Natural killer cell (primary cell): ENCODE measurements at regions not wholly inside any gene's neighbourhood (a gene's known extent, or its start where the extent isn't known, plus 50 kb on each side); places are given as distances from the start of the nearest gene placed in this dataset.

Experiments used
- ATAC-seq, 3 donors: fragments of 150-1000 bp in 2 of 3; fragments of 200-7000 bp in 1 of 3; cut with Tn5 transposase; 1 replicate in 1 of 3; 2 replicates in 2 of 3; pipeline ENCODE4 v1.10.0; 2021; ENCODE audit warnings: mild to moderate bottlenecking in 2 of 3, moderate library complexity in 2 of 3
- DNase-seq, 2 donors: peaks; one replicate each; pipeline versions ENCODE4 v3.0.0 to v3.0.0-alpha.2; 2013 to 2021; ENCODE audit warnings: mixed read lengths in 1 of 2
- H3K27ac ChIP-seq: one replicate; pipeline ENCODE4 v1.5.1; 2013; ENCODE audit warnings: mild to moderate bottlenecking, low read length
- H3K27me3 ChIP-seq: one replicate; pipeline ENCODE4 v1.6.1; 2013; ENCODE audit warnings: low read length; ENCODE audit not compliant: control insufficient read depth, insufficient read depth
- H3K36me3 ChIP-seq: one replicate; pipeline ENCODE4 v1.6.1; 2013; ENCODE audit warnings: low read length; ENCODE audit not compliant: control insufficient read depth, insufficient read depth
- H3K4me1 ChIP-seq: one replicate; pipeline ENCODE4 v1.6.1; 2013; ENCODE audit warnings: low read length; ENCODE audit not compliant: control insufficient read depth, insufficient read depth
- H3K4me3 ChIP-seq: one replicate; pipeline ENCODE4 v1.5.1; 2013; ENCODE audit warnings: low read length
- H3K9me3 ChIP-seq: one replicate; pipeline ENCODE4 v1.6.1; 2013; ENCODE audit warnings: low read length; ENCODE audit not compliant: control insufficient read depth, insufficient read depth
- H3K27ac Mint-ChIP-seq, 2 donors: one replicate each; pipeline ENCODE4 v1.8.0; 2022; ENCODE audit warnings: mild to moderate bottlenecking in 2 of 2, mixed read lengths in 2 of 2, moderate library complexity in 1 of 2
- H3K27me3 Mint-ChIP-seq, 2 donors: one replicate each; pipeline ENCODE4 v1.8.0; 2022; ENCODE audit warnings: low read depth in 2 of 2, mixed read lengths in 2 of 2
- H3K36me3 Mint-ChIP-seq: one replicate; pipeline ENCODE4 v1.8.0; 2022; ENCODE audit warnings: mixed read lengths
- H3K4me1 Mint-ChIP-seq, 2 donors: one replicate each; pipeline ENCODE4 v1.8.0; 2022; ENCODE audit warnings: mixed read lengths in 2 of 2
- H3K4me3 Mint-ChIP-seq: one replicate; pipeline ENCODE4 v1.8.0; 2022; ENCODE audit warnings: mild to moderate bottlenecking, moderate library complexity, mixed read lengths
- H3K9me3 Mint-ChIP-seq, 2 donors: one replicate each; pipeline ENCODE4 v1.8.0; 2022; ENCODE audit warnings: mixed read lengths in 2 of 2
- CTCF ChIP-seq: fragments of 200-600 bp; IDR thresholded peaks from one replicate; pipeline ENCODE4 v1.8.0; 2022; ENCODE audit warnings: antibody characterized with exemption
- WGBS: methylation state at CpG from one replicate; pipeline ENCODE4 v1.1.7; 2013; ENCODE audit warnings: missing lambda C conversion rate; ENCODE audit not compliant: insufficient coverage; 5-methylcytosine and 5-hydroxymethylcytosine counted together
- intact Hi-C: fragments of 100-400 bp; cut with micrococcal nuclease; formaldehyde crosslinking; loops from one replicate; pipeline ENCODE4 v1.14.2; 2022

- Mint-ChIP-seq H3K27me3 (peaks cover 8 to 19% of the 10 kb centered on the region in 2 donors), H3K4me3 (no peak overlapping the region), H3K9me3 (no peaks in the 10 kb centered on the region), H3K4me1 (no peaks in the 10 kb centered on the region), H3K36me3 (no peaks in the 10 kb centered on the region), H3K27ac (no peak overlapping the region)
- ATAC-seq: no peak
- DNase-seq: no peak
- TF ChIP-seq CTCF: no peak
- no peaks in the 10 kb centered on the region for H3K27me3 ChIP-seq
- no peak overlapping the region for H3K27ac ChIP-seq
- no peaks in the 10 kb centered on the region for H3K9me3 ChIP-seq
- intact Hi-C loops: no loop called here
- no peaks in the 10 kb centered on the region for H3K36me3 ChIP-seq
- 71% methylated on average over 3 of the region's 3 CpGs for WGBS
- H3K4me1 ChIP-seq: no peaks in the 10 kb centered on the region
- H3K4me3 ChIP-seq: no peak overlapping the region
Observed at GRCh38 chr16:66004699-66005098, 361.8 kb upstream of the CDH5 start.

GRCh38 chr16:66003201-66003600 lies 363.3 kb upstream of the CDH5 start:
- H3K27ac Mint-ChIP-seq: no peak overlapping the region
- 87% methylated on average over 2 of the region's 2 CpGs for WGBS
- no peak for DNase-seq
- no peaks in the 10 kb centered on the region for H3K36me3 Mint-ChIP-seq
- no peaks in the 10 kb centered on the region for H3K4me1 Mint-ChIP-seq
- H3K9me3 Mint-ChIP-seq: no peaks in the 10 kb centered on the region
- TF ChIP-seq CTCF: no peak
- Histone ChIP-seq H3K27ac (no peak overlapping the region), H3K9me3 (no peaks in the 10 kb centered on the region), H3K36me3 (no peaks in the 10 kb centered on the region), H3K4me1 (no peaks in the 10 kb centered on the region), H3K27me3 (no peaks in the 10 kb centered on the region), H3K4me3 (no peak overlapping the region)
- peaks cover 16 to 19% of the 10 kb centered on the region in 2 donors for H3K27me3 Mint-ChIP-seq
- H3K4me3 Mint-ChIP-seq: no peak overlapping the region
- ATAC-seq: no peak
- intact Hi-C loops: no loop called here

- Histone ChIP-seq H3K27me3 (no peaks in the 10 kb centered on the region), H3K9me3 (no peaks in the 10 kb centered on the region), H3K36me3 (no peaks in the 10 kb centered on the region), H3K4me1 (no peaks in the 10 kb centered on the region), H3K4me3 (no peak overlapping the region), H3K27ac (no peak overlapping the region)
- H3K9me3 Mint-ChIP-seq: no peaks in the 10 kb centered on the region
- no peak overlapping the region for H3K4me3 Mint-ChIP-seq
- DNase-seq (no peak), ATAC-seq (no peak)
- peaks cover 16 to 22% of the 10 kb centered on the region in 2 donors for H3K27me3 Mint-ChIP-seq
- H3K4me1 Mint-ChIP-seq: no peaks in the 10 kb centered on the region
- 88% methylated on average over 7 of the region's 7 CpGs for WGBS
- no peak overlapping the region for H3K27ac Mint-ChIP-seq
- intact Hi-C loops: no loop called here
- no peaks in the 10 kb centered on the region for H3K36me3 Mint-ChIP-seq
- TF ChIP-seq CTCF: no peak
Observed at GRCh38 chr16:66002601-66003000, 363.9 kb upstream of the CDH5 start.

GRCh38 chr16:66001432-66001831 lies 365.1 kb upstream of the CDH5 start:
- H3K4me3 ChIP-seq: no peak overlapping the region
- no peak for TF ChIP-seq CTCF
- 62% methylated on average over 3 of the region's 4 CpGs for WGBS
- no peaks in the 10 kb centered on the region for H3K9me3 ChIP-seq
- H3K27me3 ChIP-seq: no peaks in the 10 kb centered on the region
- Mint-ChIP-seq H3K9me3 (no peaks in the 10 kb centered on the region), H3K27me3 (peaks cover 16 to 24% of the 10 kb centered on the region in 2 donors), H3K4me1 (no peaks in the 10 kb centered on the region), H3K36me3 (no peaks in the 10 kb centered on the region), H3K4me3 (no peak overlapping the region), H3K27ac (no peak overlapping the region)
- no peak overlapping the region for H3K27ac ChIP-seq
- intact Hi-C loops: no loop called here
- DNase-seq: no peak
- H3K36me3 ChIP-seq: no peaks in the 10 kb centered on the region
- H3K4me1 ChIP-seq: no peaks in the 10 kb centered on the region
- ATAC-seq: no peak
